HepG2 (cell line): ENCODE measurements at regions not wholly inside any gene's neighbourhood (a gene's known extent, or its start where the extent isn't known, plus 50 kb on each side); places are given as distances from the start of the nearest gene placed in this dataset.

ENCODE experiments used
- ATAC-seq: fragments of 200-7000 bp; cut with Tn5 transposase; 3 replicates; pipeline ENCODE4 v1.9.1; 2020; ENCODE audit warnings: mild to moderate bottlenecking, moderate library complexity
- BruUV-seq: library from RNA; stranded (reverse); fragments of 400-500 nt; replicated peaks from 2 replicates; lab custom pipeline; 2021; lab: Mats Ljungman, UMichigan
- CTCF ChIA-PET: fragments of 300-600 bp; formaldehyde crosslinking; extraction: SDS; loops from one replicate; lab custom pipeline; 2021; ENCODE audit warnings: low total read pairs, inconsistent platforms, low intra/inter-chr PET ratio; lab: Yijun Ruan, JAX
- POLR2A ChIA-PET: fragments of 350-600 bp; sonication (Branson Sonifier 250); formaldehyde crosslinking; loops from one replicate; lab custom pipeline; 2020; ENCODE audit warnings: antibody characterized with exemption, inconsistent platforms; lab: Yijun Ruan, JAX
- DNase-seq: peaks from one replicate; pipeline ENCODE4 v3.0.0-alpha.2; 2015; ENCODE audit warnings: low spot score
- FAIRE-seq: peaks from 3 replicates; lab custom pipeline; 2011; peaks lifted over from hg19 to GRCh38; lab: Jason Lieb, UNC
- H2AFZ ChIP-seq: one replicate; pipeline ENCODE4 v1.6.1; 2011; ENCODE audit warnings: low read length, inconsistent platforms
- H3K27ac ChIP-seq: fragments of 300-600 bp; 3 replicates; pipeline ENCODE4 v1.8.0; 2011; ENCODE audit warnings: mixed run types, mild to moderate bottlenecking, mixed read lengths, low read length, inconsistent platforms; ENCODE audit not compliant: insufficient read depth; ENCODE audit errors: extremely low read length
- H3K27me3 ChIP-seq, 2 experiments: fragments of 200-600 bp in 1 of 2; 2 replicates in 1 of 2; 3 replicates in 1 of 2; pipeline versions ENCODE4 v1.6.0 to v1.8.0; 2011; ENCODE audit warnings: low read length in 2 of 2, mild to moderate bottlenecking in 2 of 2, moderate library complexity in 2 of 2, inconsistent platforms in 1 of 2; ENCODE audit not compliant: insufficient read depth in 2 of 2, control insufficient read depth in 1 of 2
- H3K36me3 ChIP-seq, 2 experiments: fragments of 200-600 bp in 1 of 2; replicated peaks in 1 of 2; 2 replicates in 1 of 2; 3 replicates in 1 of 2; pipeline versions ENCODE4 v1.5.1 to v1.8.0; 2011; ENCODE audit warnings: low read length in 2 of 2, inconsistent platforms in 1 of 2; ENCODE audit not compliant: insufficient read depth in 2 of 2, control insufficient read depth in 1 of 2
- H3K4me1 ChIP-seq: 2 replicates; pipeline ENCODE4 v1.5.1; 2012; ENCODE audit warnings: low read length, inconsistent platforms; ENCODE audit not compliant: insufficient read depth
- H3K4me2 ChIP-seq: 2 replicates; pipeline ENCODE4 v1.6.0; 2011; ENCODE audit warnings: low read depth, low read length, inconsistent platforms
- H3K4me3 ChIP-seq, 3 experiments: fragments of 200-600 bp in 1 of 3; sonication (generic), shearing (Covaris generic) in 1 of 3; replicated peaks in 1 of 3; 2 replicates each; pipeline ENCODE4 v1.5.1; 2011 to 2016; ENCODE audit warnings: low read length in 3 of 3, inconsistent platforms in 2 of 3, low read depth in 2 of 3, mild to moderate bottlenecking in 2 of 3, control low read depth in 1 of 3, mixed read lengths in 1 of 3; ENCODE audit not compliant: insufficient read depth in 1 of 3
- H3K79me2 ChIP-seq: one replicate; pipeline ENCODE4 v1.6.1; 2011; ENCODE audit warnings: low read length, inconsistent platforms; ENCODE audit not compliant: insufficient read depth
- H3K9ac ChIP-seq: 2 replicates; pipeline ENCODE4 v1.6.0; 2011; ENCODE audit warnings: mild to moderate bottlenecking, low read depth, low read length, inconsistent platforms; ENCODE audit not compliant: insufficient read depth
- H3K9me3 ChIP-seq: 2 replicates; pipeline ENCODE4 v1.5.1; 2012; ENCODE audit warnings: mild to moderate bottlenecking, low read length
- H4K20me1 ChIP-seq: 2 replicates; pipeline ENCODE4 v1.6.0; 2011; ENCODE audit warnings: inconsistent platforms, mild to moderate bottlenecking, low read length, moderate library complexity; ENCODE audit not compliant: insufficient read depth
- RFXAP ChIP-seq: sonication (generic); formaldehyde crosslinking; IDR thresholded peaks from 2 replicates; pipeline ENCODE4 v1.4.0; 2020; ENCODE audit warnings: missing genetic modification reagents, borderline replicate concordance
- SIX4 ChIP-seq: sonication (generic); formaldehyde crosslinking; IDR thresholded peaks from 2 replicates; pipeline ENCODE4 v1.4.0; 2020; ENCODE audit warnings: missing genetic modification reagents
- SMARCC2 ChIP-seq: fragments of 450-650 bp; IDR thresholded peaks from 2 replicates; pipeline ENCODE4 v1.6.1; 2017; ENCODE audit warnings: antibody characterized with exemption, mild to moderate bottlenecking
- ZNF773 ChIP-seq: sonication (generic); formaldehyde crosslinking; IDR thresholded peaks from 2 replicates; pipeline ENCODE4 v1.4.0; 2020; ENCODE audit warnings: missing genetic modification reagents, borderline replicate concordance
- WGBS: methylation state at CpG from one replicate; pipeline ENCODE4 v1.1.6; 2017; ENCODE audit warnings: low lambda C conversion rate; 5-methylcytosine and 5-hydroxymethylcytosine counted together
- in situ Hi-C: cut with HindIII; loops from 2 replicates; pipeline ENCODE4 v1.10.0; 2017; ENCODE audit warnings: low pct_unique_long_range_greater_than_20kb; ENCODE audit not compliant: extremely low pct_ligation_motif_present
- intact Hi-C: fragments of 100-400 bp; cut with micrococcal nuclease; formaldehyde crosslinking; loops from one replicate; pipeline ENCODE4 v1.10.0; 2022; ENCODE audit not compliant: unreplicated experiment
- TF ChIP-seq, protein P1 (sequence below): sonication (generic); formaldehyde crosslinking; IDR thresholded peaks from 2 replicates; pipeline ENCODE4 v1.8.1; 2023; ENCODE audit warnings: missing genetic modification reagents, inconsistent platforms, borderline replicate concordance
- TF ChIP-seq, protein P2 (sequence below): sonication (generic); formaldehyde crosslinking; IDR thresholded peaks from 2 replicates; pipeline ENCODE4 v1.5.0; 2020; ENCODE audit warnings: missing genetic modification reagents
- TF ChIP-seq, protein P3 (sequence below): sonication (generic); formaldehyde crosslinking; IDR thresholded peaks from 2 replicates; pipeline ENCODE4 v1.4.0; 2020; ENCODE audit warnings: missing genetic modification reagents

DNA sequence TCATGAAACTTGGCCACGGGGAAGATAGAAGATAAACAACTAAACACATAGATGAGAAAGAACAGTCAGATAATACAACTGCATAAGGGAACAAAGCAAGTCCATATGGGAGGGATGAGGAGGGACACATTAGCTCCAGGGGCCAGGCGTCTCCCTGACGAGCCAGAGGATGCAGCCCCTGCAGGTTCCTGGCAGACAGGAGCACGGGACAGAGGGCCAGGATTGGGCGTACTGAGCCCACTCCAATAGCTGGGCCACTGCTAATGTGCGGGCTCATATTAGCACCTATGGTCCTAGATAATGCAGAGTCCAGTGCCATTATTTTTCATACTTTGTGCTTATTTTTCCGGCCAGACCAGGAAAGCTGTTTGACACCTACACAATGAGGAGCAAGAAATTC lies 182.9 kb downstream of the ANKRD60 start:
- ATAC-seq (no peak), DNase-seq (no peak), FAIRE-seq (no peak)
- intact Hi-C loops = no loop called here
- Histone ChIP-seq H3K9ac (no peak overlapping the region), H3K4me2 (no peak overlapping the region), H3K27ac (no peak overlapping the region), H3K79me2 (no peaks in the 10 kb centered on the region), H4K20me1 (0 out of 2 replicates have a peak, but pooled peaks cover 3% of the 10 kb centered on the region), H3K36me3 (no peaks in the 10 kb centered on the region), H3K9me3 (no peaks in the 10 kb centered on the region), H2AFZ (no peak overlapping the region), H3K4me3 (no peak overlapping the region), H3K27me3 (peaks cover 6 to 39% of the 10 kb centered on the region in 2 experiments), H3K4me1 (no peaks in the 10 kb centered on the region)
- POLR2A ChIA-PET = no interaction called here
- in situ Hi-C loops = no loop called here
- CTCF ChIA-PET = no interaction called here
- no TSS peak for BruUV-seq
- 17% methylated on average over 7 of the region's 7 CpGs for WGBS
- TF ChIP-seq, protein P1, sequence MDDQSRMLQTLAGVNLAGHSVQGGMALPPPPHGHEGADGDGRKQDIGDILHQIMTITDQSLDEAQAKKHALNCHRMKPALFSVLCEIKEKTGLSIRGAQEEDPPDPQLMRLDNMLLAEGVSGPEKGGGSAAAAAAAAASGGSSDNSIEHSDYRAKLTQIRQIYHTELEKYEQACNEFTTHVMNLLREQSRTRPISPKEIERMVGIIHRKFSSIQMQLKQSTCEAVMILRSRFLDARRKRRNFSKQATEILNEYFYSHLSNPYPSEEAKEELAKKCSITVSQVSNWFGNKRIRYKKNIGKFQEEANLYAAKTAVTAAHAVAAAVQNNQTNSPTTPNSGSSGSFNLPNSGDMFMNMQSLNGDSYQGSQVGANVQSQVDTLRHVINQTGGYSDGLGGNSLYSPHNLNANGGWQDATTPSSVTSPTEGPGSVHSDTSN (CRISPR knock-in tag) = no peak
- TF ChIP-seq, protein P2, sequence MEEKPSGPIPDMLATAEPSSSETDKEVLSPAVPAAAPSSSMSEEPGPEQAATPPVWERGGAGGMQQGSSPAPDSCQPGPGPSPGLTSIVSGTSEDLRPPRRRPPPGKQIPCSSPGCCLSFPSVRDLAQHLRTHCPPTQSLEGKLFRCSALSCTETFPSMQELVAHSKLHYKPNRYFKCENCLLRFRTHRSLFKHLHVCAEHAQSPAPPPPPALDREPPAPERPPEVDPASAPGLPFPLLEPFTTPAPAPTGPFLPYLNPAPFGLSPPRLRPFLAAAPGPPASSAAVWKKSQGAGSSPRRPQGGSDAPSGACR (CRISPR knock-in tag) = no peak
- TF ChIP-seq RFXAP = no peak
- no peak for TF ChIP-seq SIX4 (CRISPR knock-in tag)
- no peak for TF ChIP-seq ZNF773 (CRISPR knock-in tag)
- no peak for TF ChIP-seq SMARCC2
- TF ChIP-seq, protein P3, sequence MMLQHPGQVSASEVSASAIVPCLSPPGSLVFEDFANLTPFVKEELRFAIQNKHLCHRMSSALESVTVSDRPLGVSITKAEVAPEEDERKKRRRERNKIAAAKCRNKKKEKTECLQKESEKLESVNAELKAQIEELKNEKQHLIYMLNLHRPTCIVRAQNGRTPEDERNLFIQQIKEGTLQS (CRISPR knock-in tag) = no peak
